ENCODE measurements at regions not wholly inside any gene's neighbourhood (a gene's known extent, or its start where the extent isn't known, plus 50 kb on each side); places are given as distances from the start of the nearest gene placed in this dataset.

GRCh38 chr2:18503376-18504228 is 56.9 kb downstream of the RDH14 start:
- no peak for DNase-seq (ENCODE audit: low spot score in 2 of 2)
- TF ChIP-seq CTCF (IDR thresholded peaks at IDR 0.05), result no peak
- TF ChIP-seq POLR2AphosphoS5 (IDR thresholded peaks at IDR 0.05), result no peak
- TF ChIP-seq POLR2A (IDR thresholded peaks at IDR 0.05), result no peak
- TF ChIP-seq EP300 (IDR thresholded peaks at IDR 0.05), result no peak
- Histone ChIP-seq H3K36me3 (no peaks in the 10 kb centered on the region), H3K27me3 (no peaks in the 10 kb centered on the region), H3K4me1 (no peaks in the 10 kb centered on the region), H3K9me3 (no peaks in the 10 kb centered on the region), H3K4me3 (no peak overlapping the region), H3K27ac (no peak overlapping the region)
- WGBS, result 64% methylated on average over 8 of the region's 8 CpGs

- H3K9me3 ChIP-seq, result no peaks in the 10 kb centered on the region
- H3K27ac ChIP-seq, result no peak overlapping the region
- no peak overlapping the region for H3K4me3 ChIP-seq
- no peaks in the 10 kb centered on the region for H3K36me3 ChIP-seq
- TF ChIP-seq POLR2AphosphoS5 (IDR thresholded peaks at IDR 0.05), result no peak
- no peak for TF ChIP-seq EP300 (IDR thresholded peaks at IDR 0.05)
- TF ChIP-seq POLR2A (IDR thresholded peaks at IDR 0.05), result no peak
- no peak for TF ChIP-seq CTCF (IDR thresholded peaks at IDR 0.05)
- H3K4me1 ChIP-seq, result no peaks in the 10 kb centered on the region
- 85% methylated on average over 2 of the region's 2 CpGs for WGBS
- H3K27me3 ChIP-seq, result no peaks in the 10 kb centered on the region
- DNase-seq (ENCODE audit: low spot score in 2 of 2), result no peak
Observed at GRCh38 chr2:18502142-18502541, 58.3 kb downstream of the RDH14 start.

GRCh38 chr2:18501729-18502128 is 58.7 kb downstream of the RDH14 start:
- Histone ChIP-seq H3K9me3 (no peaks in the 10 kb centered on the region), H3K4me1 (no peaks in the 10 kb centered on the region), H3K36me3 (no peaks in the 10 kb centered on the region), H3K4me3 (no peak overlapping the region), H3K27me3 (no peaks in the 10 kb centered on the region), H3K27ac (no peak overlapping the region)
- TF ChIP-seq CTCF (IDR thresholded peaks at IDR 0.05) (no peak), POLR2AphosphoS5 (IDR thresholded peaks at IDR 0.05) (no peak), POLR2A (IDR thresholded peaks at IDR 0.05) (no peak), EP300 (IDR thresholded peaks at IDR 0.05) (no peak)
- no peak for DNase-seq (ENCODE audit: low spot score in 2 of 2)
- 79% methylated on average over 1 of the region's 1 CpG for WGBS

- Histone ChIP-seq H3K4me1 (no peaks in the 10 kb centered on the region), H3K36me3 (no peaks in the 10 kb centered on the region), H3K27ac (no peak overlapping the region), H3K9me3 (no peaks in the 10 kb centered on the region), H3K27me3 (no peaks in the 10 kb centered on the region), H3K4me3 (no peak overlapping the region)
- no peak for TF ChIP-seq POLR2AphosphoS5 (IDR thresholded peaks at IDR 0.05)
- no peak for TF ChIP-seq POLR2A (IDR thresholded peaks at IDR 0.05)
- no peak for TF ChIP-seq EP300 (IDR thresholded peaks at IDR 0.05)
- TF ChIP-seq CTCF (IDR thresholded peaks at IDR 0.05), result no peak
- 75% methylated on average over 2 of the region's 2 CpGs for WGBS
- no peak for DNase-seq (ENCODE audit: low spot score in 2 of 2)
Observed at GRCh38 chr2:18501156-18501555, 59.3 kb downstream of the RDH14 start.

- WGBS, result 38% methylated on average over 4 of the region's 4 CpGs
- no peak for DNase-seq (ENCODE audit: low spot score in 2 of 2)
- no peak overlapping the region for H3K4me3 ChIP-seq
- TF ChIP-seq CTCF (IDR thresholded peaks at IDR 0.05), result no peak
- TF ChIP-seq POLR2AphosphoS5 (IDR thresholded peaks at IDR 0.05), result no peak
- TF ChIP-seq POLR2A (IDR thresholded peaks at IDR 0.05), result no peak
- no peak for TF ChIP-seq EP300 (IDR thresholded peaks at IDR 0.05)
- no peaks in the 10 kb centered on the region for H3K36me3 ChIP-seq
- no peaks in the 10 kb centered on the region for H3K9me3 ChIP-seq
- no peaks in the 10 kb centered on the region for H3K27me3 ChIP-seq
- H3K4me1 ChIP-seq, result no peaks in the 10 kb centered on the region
- no peak overlapping the region for H3K27ac ChIP-seq
Observed at GRCh38 chr2:18500333-18500732, 60.1 kb downstream of the RDH14 start.

Measured in suprapubic skin (tissue), 4 donors.